H1 (cell line): ENCODE measurements at regions not wholly inside any gene's neighbourhood (a gene's known extent, or its start where the extent isn't known, plus 50 kb on each side); places are given as distances from the start of the nearest gene placed in this dataset.

ENCODE experiments used
- CTCF ChIA-PET: fragments of 300-600 bp; sonication (Branson Sonifier 250); formaldehyde crosslinking; loops from one replicate; lab custom pipeline; 2021; ENCODE audit not compliant: partially characterized antibody; lab: Charles Lee
- POLR2A ChIA-PET: fragments of 300-600 bp; sonication (Branson Sonifier 250); formaldehyde crosslinking; loops from one replicate; lab custom pipeline; 2021; ENCODE audit warnings: inconsistent platforms; ENCODE audit not compliant: partially characterized antibody; lab: Charles Lee
- DNase-seq, 2 experiments: peaks; one replicate each; pipeline versions ENCODE4 v3.0.0 to v3.0.0-alpha.2; 2010 to 2022; ENCODE audit warnings: low spot score in 2 of 2, low read depth in 1 of 2, mixed read lengths in 1 of 2
- FAIRE-seq: peaks from 2 replicates; lab custom pipeline; 2011; peaks lifted over from hg19 to GRCh38; lab: Jason Lieb, UNC
- H2AFZ ChIP-seq: 2 replicates; pipeline ENCODE4 v1.8.1; 2012; ENCODE audit warnings: low read length, inconsistent platforms
- H2AK5ac ChIP-seq: 2 replicates; pipeline ENCODE4 v1.6.1; 2013; ENCODE audit warnings: low read depth, low read length
- H2BK120ac ChIP-seq: replicated peaks from 2 replicates; pipeline ENCODE3; 2013; ENCODE audit warnings: low read depth, low read length, inconsistent platforms
- H2BK12ac ChIP-seq: 2 replicates; pipeline ENCODE4 v1.6.1; 2013; ENCODE audit warnings: low read depth, low read length
- H2BK15ac ChIP-seq: 2 replicates; pipeline ENCODE4 v1.6.1; 2013; ENCODE audit warnings: low read length
- H2BK20ac ChIP-seq: 2 replicates; pipeline ENCODE4 v1.6.1; 2013; ENCODE audit warnings: low read length
- H2BK5ac ChIP-seq: 2 replicates; pipeline ENCODE4 v1.6.1; 2013; ENCODE audit warnings: low read depth, low read length
- H3K14ac ChIP-seq: 2 replicates; pipeline ENCODE4 v1.6.1; 2013; ENCODE audit warnings: inconsistent platforms; ENCODE audit not compliant: insufficient read length
- H3K18ac ChIP-seq: 2 replicates; pipeline ENCODE4 v1.6.1; 2013; ENCODE audit warnings: low read length; ENCODE audit errors: extremely low read depth
- H3K23ac ChIP-seq: 2 replicates; pipeline ENCODE4 v1.6.1; 2013; ENCODE audit warnings: inconsistent platforms; ENCODE audit not compliant: insufficient read length
- H3K23me2 ChIP-seq: 2 replicates; pipeline ENCODE4 v1.6.1; 2013; ENCODE audit warnings: low read depth, low read length
- H3K27ac ChIP-seq: 2 replicates; pipeline ENCODE4 v1.6.1; 2011; ENCODE audit warnings: low read depth, low read length, inconsistent platforms
- H3K27me3 ChIP-seq, 4 experiments: replicated peaks in 1 of 4; 1 replicate in 1 of 4; 2 replicates in 3 of 4; pipeline versions ENCODE4 v1.6.1 to v1.8.1; 2011 to 2013; ENCODE audit warnings: low read length in 3 of 4, mild to moderate bottlenecking in 3 of 4, inconsistent platforms in 2 of 4, mixed read lengths in 2 of 4, moderate library complexity in 1 of 4; ENCODE audit not compliant: control insufficient read depth in 3 of 4, insufficient read depth in 3 of 4; ENCODE audit errors: extremely low read depth in 1 of 4
- H3K36me3 ChIP-seq, 4 experiments: 2 replicates each; pipeline versions ENCODE4 v1.6.1 to v1.8.1; 2011 to 2013; ENCODE audit warnings: mild to moderate bottlenecking in 4 of 4, low read length in 3 of 4, moderate library complexity in 2 of 4, control low read depth in 1 of 4, inconsistent platforms in 1 of 4; ENCODE audit not compliant: insufficient read depth in 4 of 4, control insufficient read depth in 2 of 4
- H3K4ac ChIP-seq: replicated peaks from 2 replicates; pipeline ENCODE3; 2013; ENCODE audit warnings: low read length, low read depth, mixed read lengths, inconsistent platforms; ENCODE audit not compliant: insufficient read length
- H3K4me1 ChIP-seq, 4 experiments: replicated peaks in 1 of 4; 1 replicate in 1 of 4; 2 replicates in 3 of 4; pipeline versions ENCODE4 v1.6.1 to v1.8.1; 2011 to 2013; ENCODE audit warnings: low read length in 3 of 4, inconsistent platforms in 2 of 4, mixed read lengths in 1 of 4; ENCODE audit not compliant: insufficient read depth in 4 of 4, control insufficient read depth in 3 of 4
- H3K4me2 ChIP-seq, 2 experiments: 2 replicates each; pipeline versions ENCODE4 v1.6.1 to v1.8.1; 2011 to 2013; ENCODE audit warnings: low read depth in 2 of 2, low read length in 2 of 2, control low read depth in 1 of 2, inconsistent platforms in 1 of 2, mild to moderate bottlenecking in 1 of 2; ENCODE audit not compliant: insufficient read depth in 1 of 2
- H3K4me3 ChIP-seq, 4 experiments: fragments of 200-600, 300-600 bp in 1 of 4; sonication (generic), shearing (Covaris generic), sonication (Bioruptor Twin) in 1 of 4; 2 replicates each; pipeline versions ENCODE4 v1.5.1 to v1.8.1; 2011 to 2016; ENCODE audit warnings: low read length in 4 of 4, low read depth in 3 of 4, control low read depth in 2 of 4, inconsistent platforms in 2 of 4, mild to moderate bottlenecking in 2 of 4, mixed read lengths in 1 of 4, moderate library complexity in 1 of 4; ENCODE audit not compliant: insufficient read depth in 2 of 4; ENCODE audit errors: extremely low read depth in 1 of 4
- H3K56ac ChIP-seq: replicated peaks from 2 replicates; pipeline ENCODE3; 2013; ENCODE audit warnings: low read depth, mild to moderate bottlenecking, mixed read lengths, low read length, inconsistent platforms; ENCODE audit not compliant: insufficient read length
- H3K79me1 ChIP-seq: 2 replicates; pipeline ENCODE4 v1.6.1; 2013; ENCODE audit warnings: low read depth, low read length, control low read depth
- H3K79me2 ChIP-seq, 2 experiments: 2 replicates each; pipeline versions ENCODE4 v1.6.1 to v1.8.1; 2012 to 2013; ENCODE audit warnings: low read length in 2 of 2, mild to moderate bottlenecking in 2 of 2, inconsistent platforms in 1 of 2; ENCODE audit not compliant: insufficient read depth in 2 of 2, control insufficient read depth in 1 of 2
- H3K9ac ChIP-seq, 4 experiments: replicated peaks in 1 of 4; 1 replicate in 1 of 4; 2 replicates in 3 of 4; pipeline versions ENCODE4 v1.6.1 to v1.8.1; 2011 to 2013; ENCODE audit warnings: low read depth in 3 of 4, low read length in 3 of 4, control low read depth in 2 of 4, mild to moderate bottlenecking in 2 of 4, moderate library complexity in 2 of 4, inconsistent platforms in 1 of 4; ENCODE audit errors: extremely low read depth in 1 of 4
- H3K9me3 ChIP-seq, 2 experiments: 2 replicates each; pipeline versions ENCODE4 v1.6.1 to v1.8.1; 2012 to 2013; ENCODE audit warnings: mild to moderate bottlenecking in 2 of 2, moderate library complexity in 2 of 2, control low read depth in 1 of 2, inconsistent platforms in 1 of 2, low read depth in 1 of 2, low read length in 1 of 2, mixed read lengths in 1 of 2; ENCODE audit not compliant: insufficient read depth in 2 of 2
- H4K20me1 ChIP-seq, 2 experiments: replicated peaks in 1 of 2; 2 replicates each; pipeline versions ENCODE3 to v1.8.1; 2011 to 2013; ENCODE audit warnings: inconsistent platforms in 2 of 2, low read length in 2 of 2, mild to moderate bottlenecking in 1 of 2; ENCODE audit not compliant: insufficient read depth in 2 of 2, control insufficient read depth in 1 of 2
- H4K5ac ChIP-seq: 2 replicates; pipeline ENCODE4 v1.6.1; 2013; ENCODE audit warnings: low read length, low read depth, mixed read lengths, inconsistent platforms; ENCODE audit not compliant: insufficient read length
- H4K8ac ChIP-seq: 2 replicates; pipeline ENCODE4 v1.8.0; 2013; ENCODE audit warnings: mild to moderate bottlenecking, moderate library complexity, low read length, inconsistent platforms; ENCODE audit not compliant: insufficient read depth; ENCODE audit errors: extremely low read depth
- H4K91ac ChIP-seq: replicated peaks from 2 replicates; pipeline ENCODE3; 2013; ENCODE audit warnings: low read length, mixed read lengths, inconsistent platforms; ENCODE audit not compliant: insufficient read length
- BACH1 ChIP-seq: IDR thresholded peaks from 2 replicates; pipeline ENCODE4 v1.6.1; 2012; ENCODE audit warnings: low read length, improper control_type of control experiment
- BCL11A ChIP-seq, 2 experiments: IDR thresholded peaks; one replicate each; pipeline ENCODE4 v1.6.1; 2011; ENCODE audit warnings: low read depth in 2 of 2, low read length in 2 of 2, mild to moderate bottlenecking in 2 of 2
- CBX5 ChIP-seq: fragments of 300-800, 300-1000 bp; sonication (generic); IDR thresholded peaks from 2 replicates; pipeline ENCODE4 v1.7.1; 2016; ENCODE audit warnings: antibody characterized with exemption, low read length, low read depth
- EGR1 ChIP-seq: IDR thresholded peaks from 2 replicates; pipeline ENCODE4 v1.6.1; 2011; ENCODE audit warnings: low read depth, low read length, borderline replicate concordance
- HDAC6 ChIP-seq: IDR thresholded peaks from one replicate; pipeline ENCODE4 v1.7.1; 2012; ENCODE audit warnings: low read depth, mild to moderate bottlenecking, inconsistent platforms, low read length, moderate library complexity
- POLR2AphosphoS5 ChIP-seq: IDR thresholded peaks from 2 replicates; pipeline ENCODE4 v1.6.1; 2011; ENCODE audit warnings: low read depth, low read length
- RFX5 ChIP-seq: IDR thresholded peaks from 2 replicates; pipeline ENCODE4 v1.6.1; 2011; ENCODE audit warnings: low read depth, low read length, improper control_type of control experiment, borderline replicate concordance
- SAP30 ChIP-seq: fragments of 300-600 bp; sonication (generic); IDR thresholded peaks from 2 replicates; pipeline ENCODE4 v1.7.1; 2012; ENCODE audit warnings: low read length, moderate library complexity, mild to moderate bottlenecking, inconsistent platforms; ENCODE audit not compliant: insufficient read depth, insufficient replicate concordance
- SP1 ChIP-seq: IDR thresholded peaks from 2 replicates; pipeline ENCODE4 v1.6.1; 2011; ENCODE audit warnings: low read depth, low read length
- TAF7 ChIP-seq: optimal IDR thresholded peaks from 2 replicates; pipeline ENCODE3; 2011; ENCODE audit warnings: low read depth, mild to moderate bottlenecking, inconsistent platforms, low read length, moderate library complexity, borderline replicate concordance
- TEAD4 ChIP-seq: IDR thresholded peaks from 2 replicates; pipeline ENCODE4 v1.6.1; 2012; ENCODE audit warnings: low read depth, low read length, inconsistent platforms, mixed read lengths
- WGBS, 2 experiments: shearing (Covaris generic) in 1 of 2; methylation state at CpG; one replicate each; pipeline versions ENCODE4 v1.1.6 to v1.1.7; 2013 to 2015; ENCODE audit warnings: low lambda C conversion rate in 2 of 2, mixed read lengths in 2 of 2, inconsistent platforms in 1 of 2, low coverage in 1 of 2, missing lambda C conversion rate in 1 of 2; ENCODE audit not compliant: insufficient replicate concordance in 2 of 2, insufficient coverage in 1 of 2, insufficient read length in 1 of 2; ENCODE audit errors: extremely low coverage in 1 of 2, missing lambda C conversion rate in 1 of 2; 5-methylcytosine and 5-hydroxymethylcytosine counted together

- Histone ChIP-seq H2AFZ (no peak overlapping the region), H2BK12ac (no peak overlapping the region), H3K14ac (no peak overlapping the region), H3K23me2 (no peaks in the 10 kb centered on the region), H3K4ac (no peak overlapping the region), H3K36me3 (no peaks in the 10 kb centered on the region), H4K20me1 (no peaks in the 10 kb centered on the region), H3K56ac (no peak overlapping the region), H3K27me3 (no peaks in the 10 kb centered on the region), H3K79me2 (no peaks in the 10 kb centered on the region), H4K5ac (no peak overlapping the region), H3K23ac (no peak overlapping the region), H2BK15ac (no peak overlapping the region), H2BK120ac (no peak overlapping the region), H3K79me1 (no peaks in the 10 kb centered on the region), H3K9ac (no peak overlapping the region), H4K8ac (no peak overlapping the region), H3K4me1 (no peaks in the 10 kb centered on the region), H3K27ac (no peak overlapping the region), H2BK5ac (no peak overlapping the region), H3K9me3 (no peaks in the 10 kb centered on the region), H3K4me2 (no peak overlapping the region), H3K4me3 (no peak overlapping the region), H2AK5ac (no peak overlapping the region), H3K18ac (no peak overlapping the region), H2BK20ac (no peak overlapping the region), H4K91ac (no peak overlapping the region)
- TF ChIP-seq SAP30 (no peak), BACH1 (no peak), TAF7 (no peak), POLR2AphosphoS5 (no peak), HDAC6 (no peak), EGR1 (no peak), CBX5 (no peak), TEAD4 (no peak), BCL11A (IDR thresholded peaks at IDR 0.05; ENCODE audit: low read depth in 2 of 2, low read length in 2 of 2) (no peak), SP1 (no peak), RFX5 (no peak)
- POLR2A ChIA-PET: no interaction called here
- DNase-seq (no peak), FAIRE-seq (no peak)
- CTCF ChIA-PET: no interaction called here
- WGBS, 2 experiments: 86% methylated on average over 1 of the region's 1 CpG; no CpG with 5 or more reads in 1 of the 2 experiments
Measured at GRCh38 chr13:37381502-37381901, 217.1 kb downstream of the POSTN start.
